ENCODE measurements at regions not wholly inside any gene's neighbourhood (a gene's known extent, or its start where the extent isn't known, plus 50 kb on each side); places are given as distances from the start of the nearest gene placed in this dataset.

DNA sequence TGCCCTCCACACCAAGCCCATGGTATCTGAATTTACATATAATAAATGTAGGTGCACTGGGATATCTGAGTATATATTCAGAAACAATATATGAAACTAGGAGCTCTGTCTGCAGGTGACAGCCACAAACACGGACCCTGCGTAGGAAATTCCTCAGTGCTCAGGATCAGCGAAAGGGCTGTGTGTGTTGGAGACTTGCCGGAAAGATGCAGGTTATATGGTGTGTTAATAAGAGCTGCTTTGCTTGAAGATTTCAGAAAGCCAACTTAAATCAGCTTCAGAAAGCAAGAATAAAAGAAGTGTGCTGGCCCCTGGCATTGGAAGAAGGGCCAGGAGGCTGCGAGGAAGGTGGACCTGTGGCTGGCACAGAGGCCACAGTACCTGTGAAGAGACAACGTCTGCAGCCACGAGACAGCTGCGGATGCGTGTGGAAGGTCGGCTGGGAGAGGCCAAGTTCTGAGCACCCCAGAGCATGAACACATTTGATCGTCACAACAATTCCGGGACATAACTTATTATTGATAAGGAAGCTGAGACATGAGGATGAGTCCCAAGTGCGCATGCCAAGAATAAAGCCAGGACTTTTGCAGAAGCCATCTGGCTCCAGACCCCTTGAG lies 183.2 kb downstream of the DLL1 start:
- TF ChIP-seq CTCF (IDR thresholded peaks at IDR 0.05) (no peak), POLR2AphosphoS5 (IDR thresholded peaks at IDR 0.05) (no peak), EP300 (IDR thresholded peaks at IDR 0.05) (no peak), POLR2A (IDR thresholded peaks at IDR 0.05) (no peak)
